GM12878 (cell line): ENCODE measurements at regions not wholly inside any gene's neighbourhood (a gene's known extent, or its start where the extent isn't known, plus 50 kb on each side); places are given as distances from the start of the nearest gene placed in this dataset.
"Not testable (repeated sequence)": the region's sequence is repeated elsewhere in the genome, so short reads cannot be mapped to it uniquely, and the experiment has no call there.

Source experiments
- BRCA1 ChIP-seq: IDR thresholded peaks from 2 replicates; pipeline ENCODE4 v1.6.1; 2011; ENCODE audit warnings: low read depth, low read length, improper control_type of control experiment
- CHD2 ChIP-seq: IDR thresholded peaks from 2 replicates; pipeline ENCODE4 v1.6.1; 2011; ENCODE audit warnings: low read depth, low read length, improper control_type of control experiment, borderline replicate concordance
- CTCF ChIP-seq, 3 experiments: IDR thresholded peaks in 2 of 3; conservative IDR thresholded peaks in 1 of 3; 2 replicates each; pipeline ENCODE4 v1.5.1; 2011; ENCODE audit warnings: low read depth in 3 of 3, low read length in 3 of 3, mild to moderate bottlenecking in 3 of 3, control low read depth in 2 of 3, moderate library complexity in 2 of 3, inconsistent platforms in 1 of 3, mixed read lengths in 1 of 3; ENCODE audit not compliant: control insufficient read depth in 2 of 3, insufficient read depth in 1 of 3; ENCODE audit errors: extremely low read depth in 1 of 3
- E2F8 ChIP-seq: fragments of 450-650 bp; IDR thresholded peaks from 2 replicates; pipeline ENCODE4 v1.6.1; 2018; ENCODE audit warnings: mild to moderate bottlenecking, low read depth, moderate library complexity; ENCODE audit not compliant: partially characterized antibody
- EP300 ChIP-seq, 2 experiments: fragments of 150-350 bp in 1 of 2; IDR thresholded peaks; 2 replicates each; pipeline ENCODE4 v1.6.1; 2011 to 2012; ENCODE audit warnings: low read depth in 2 of 2, low read length in 2 of 2, borderline replicate concordance in 1 of 2, improper control_type of control experiment in 1 of 2, inconsistent platforms in 1 of 2; ENCODE audit not compliant: control insufficient read depth in 1 of 2
- MYC ChIP-seq: IDR thresholded peaks from 2 replicates; pipeline ENCODE4 v1.6.1; 2011; ENCODE audit warnings: mild to moderate bottlenecking, low read length, moderate library complexity, inconsistent platforms; ENCODE audit not compliant: insufficient read depth, insufficient replicate concordance, insufficient read length, severe bottlenecking
- POLR2AphosphoS5 ChIP-seq: IDR thresholded peaks from 2 replicates; pipeline ENCODE4 v1.6.1; 2011; ENCODE audit warnings: mild to moderate bottlenecking, low read length, inconsistent platforms
- RELA ChIP-seq: fragments of 450-650 bp; IDR thresholded peaks from 2 replicates; pipeline ENCODE4 v1.8.0; 2014; ENCODE audit warnings: borderline replicate concordance; ENCODE audit not compliant: partially characterized antibody
- TAF1 ChIP-seq: IDR thresholded peaks from 2 replicates; pipeline ENCODE4 v1.6.1; 2011; ENCODE audit warnings: mild to moderate bottlenecking, low read depth, low read length, borderline replicate concordance
- USF2 ChIP-seq: IDR thresholded peaks from 2 replicates; pipeline ENCODE4 v1.6.1; 2011; ENCODE audit warnings: low read depth, low read length, improper control_type of control experiment, borderline replicate concordance
- ZBTB11 ChIP-seq: fragments of 450-650 bp; formaldehyde crosslinking; IDR thresholded peaks from 2 replicates; pipeline ENCODE4 v1.5.0; 2022; ENCODE audit warnings: mild to moderate bottlenecking, missing genetic modification characterization
- ZBTB40 ChIP-seq: fragments of 450-650 bp; IDR thresholded peaks from 2 replicates; pipeline ENCODE4 v1.6.1; 2016; ENCODE audit warnings: mild to moderate bottlenecking, moderate library complexity, borderline replicate concordance
- ZZZ3 ChIP-seq: IDR thresholded peaks from 2 replicates; pipeline ENCODE4 v1.6.1; 2011; ENCODE audit warnings: low read depth; ENCODE audit not compliant: control insufficient read depth, insufficient read length

- TF ChIP-seq ZBTB40; TAF1; CTCF (IDR thresholded peaks at IDR 0.05 in 2 of 3, conservative IDR thresholded peaks at IDR 0.05 in 1 of 3; ENCODE audit: control insufficient read depth in 2 of 3, extremely low read depth in 1 of 3, insufficient read depth in 1 of 3, low read depth in 3 of 3, low read length in 3 of 3); CHD2; ZBTB11 (CRISPR knock-in tag); POLR2AphosphoS5; EP300 (IDR thresholded peaks at IDR 0.05; ENCODE audit: borderline replicate concordance in 1 of 2, control insufficient read depth in 1 of 2, low read depth in 2 of 2, low read length in 2 of 2); E2F8; MYC; ZZZ3; USF2; RELA; BRCA1: not testable (repeated sequence)
Observed at GRCh38 chr1:117300183-117300582, 67.1 kb upstream of the MAN1A2 start.
